Subcutaneous abdominal adipose tissue (tissue), 5 donors: ENCODE measurements at regions not wholly inside any gene's neighbourhood (a gene's known extent, or its start where the extent isn't known, plus 50 kb on each side); places are given as distances from the start of the nearest gene placed in this dataset.

ENCODE experiments used
- H3K27ac ChIP-seq: one replicate; pipeline ENCODE4 v1.7.0; 2013; ENCODE audit warnings: low read depth, mild to moderate bottlenecking, inconsistent platforms, low read length, moderate library complexity
- H3K27me3 ChIP-seq, 5 donors: one replicate each; pipeline ENCODE4 v1.7.0; 2013; ENCODE audit warnings: low read length in 5 of 5, inconsistent platforms in 1 of 5; ENCODE audit not compliant: control insufficient read depth in 5 of 5, insufficient read depth in 4 of 5
- H3K36me3 ChIP-seq, 5 donors: one replicate each; pipeline ENCODE4 v1.7.0; 2013; ENCODE audit warnings: low read length in 5 of 5; ENCODE audit not compliant: control insufficient read depth in 5 of 5, insufficient read depth in 5 of 5
- H3K4me1 ChIP-seq, 5 donors: one replicate each; pipeline ENCODE4 v1.7.0; 2013; ENCODE audit warnings: low read length in 5 of 5, mild to moderate bottlenecking in 3 of 5, moderate library complexity in 1 of 5; ENCODE audit not compliant: control insufficient read depth in 5 of 5, insufficient read depth in 5 of 5
- H3K4me3 ChIP-seq, 5 donors: one replicate each; pipeline ENCODE4 v1.7.0; 2013; ENCODE audit warnings: low read length in 5 of 5, low read depth in 1 of 5
- H3K9ac ChIP-seq, 5 donors: one replicate each; pipeline ENCODE4 v1.7.0; 2013; ENCODE audit warnings: low read length in 5 of 5, mild to moderate bottlenecking in 4 of 5, moderate library complexity in 3 of 5
- H3K9me3 ChIP-seq, 5 donors: one replicate each; pipeline ENCODE4 v1.7.0; 2013; ENCODE audit warnings: low read length in 5 of 5; ENCODE audit not compliant: control insufficient read depth in 5 of 5
- donor health status: healthy.
- donor health status: healthy.
- donor health status: healthy.
- donor health status: healthy.
- donor health status: healthy.

DNA sequence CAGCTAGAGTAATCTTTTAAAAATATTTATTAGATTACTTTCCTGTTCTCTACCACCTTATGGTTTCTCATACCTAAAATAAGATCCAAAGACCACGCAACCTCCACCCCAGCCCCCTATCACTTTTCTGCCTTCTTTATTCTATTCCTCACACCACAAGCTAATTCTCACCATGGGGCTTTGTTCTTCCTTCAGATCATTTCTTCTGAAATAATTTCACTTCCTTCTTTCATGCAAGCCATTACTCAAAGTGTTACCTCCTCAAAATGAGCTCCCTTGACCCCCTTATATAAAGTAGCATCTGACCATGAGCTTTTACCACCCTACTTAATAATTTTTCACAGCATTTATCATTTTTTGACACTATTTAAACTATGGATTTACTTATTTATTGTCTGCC is 233.2 kb upstream of the TMCO5A start:
- Histone ChIP-seq H3K9ac (no peak overlapping the region), H3K4me3 (no peak overlapping the region), H3K9me3 (no peaks in the 10 kb centered on the region), H3K4me1 (no peaks in the 10 kb centered on the region), H3K27ac (no peak overlapping the region), H3K36me3 (no peaks in the 10 kb centered on the region), H3K27me3 (no peaks in the 10 kb centered on the region)

DNA sequence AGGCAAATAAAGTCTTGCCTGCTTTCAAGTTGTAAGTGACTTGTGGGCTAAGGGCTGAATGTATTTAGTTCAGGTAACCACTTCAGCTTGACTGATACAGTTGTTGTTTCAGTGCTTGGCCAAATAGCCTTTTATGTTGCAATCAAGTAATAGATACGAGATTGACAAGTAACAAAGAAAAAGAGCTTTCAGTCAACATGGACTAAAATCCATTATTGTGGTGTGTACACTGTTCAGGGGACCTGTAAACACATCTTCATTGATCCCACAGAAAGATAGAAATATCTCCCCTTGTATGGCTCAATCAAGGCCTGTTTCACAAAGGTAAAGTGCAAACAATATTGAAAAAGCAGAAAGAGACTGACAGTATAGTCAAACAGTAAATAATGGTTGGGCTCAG is 224.8 kb upstream of the TMCO5A start:
- Histone ChIP-seq H3K4me1 (no peaks in the 10 kb centered on the region), H3K27ac (no peak overlapping the region), H3K27me3 (no peaks in the 10 kb centered on the region), H3K9ac (no peak overlapping the region), H3K36me3 (no peaks in the 10 kb centered on the region), H3K9me3 (no peaks in the 10 kb centered on the region), H3K4me3 (no peak overlapping the region)

DNA sequence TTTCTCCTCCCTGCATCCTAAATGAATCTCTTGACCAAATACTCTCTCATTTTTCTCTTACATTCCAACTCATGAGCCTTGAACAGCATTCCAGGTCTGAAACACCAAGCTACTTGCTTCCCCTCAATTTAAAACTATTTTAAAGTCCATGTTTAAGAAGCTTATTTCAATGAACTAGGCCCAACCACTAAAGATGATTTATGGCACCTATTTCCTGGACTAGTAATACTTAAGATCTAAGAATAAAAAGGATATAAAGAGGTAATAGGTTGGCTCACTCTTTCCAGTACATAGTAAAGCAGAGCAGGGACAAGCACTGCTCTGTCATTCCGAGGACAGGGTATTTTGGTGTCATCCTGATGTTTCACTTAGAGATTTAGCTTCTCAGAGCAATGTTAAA is 219.3 kb upstream of the TMCO5A start:
- no peaks in the 10 kb centered on the region for H3K9me3 ChIP-seq
- H3K27me3 ChIP-seq: no peaks in the 10 kb centered on the region
- no peaks in the 10 kb centered on the region for H3K36me3 ChIP-seq
- H3K4me3 ChIP-seq: no peak overlapping the region
- no peak overlapping the region for H3K27ac ChIP-seq
- no peaks in the 10 kb centered on the region for H3K4me1 ChIP-seq
- H3K9ac ChIP-seq: no peak overlapping the region

DNA sequence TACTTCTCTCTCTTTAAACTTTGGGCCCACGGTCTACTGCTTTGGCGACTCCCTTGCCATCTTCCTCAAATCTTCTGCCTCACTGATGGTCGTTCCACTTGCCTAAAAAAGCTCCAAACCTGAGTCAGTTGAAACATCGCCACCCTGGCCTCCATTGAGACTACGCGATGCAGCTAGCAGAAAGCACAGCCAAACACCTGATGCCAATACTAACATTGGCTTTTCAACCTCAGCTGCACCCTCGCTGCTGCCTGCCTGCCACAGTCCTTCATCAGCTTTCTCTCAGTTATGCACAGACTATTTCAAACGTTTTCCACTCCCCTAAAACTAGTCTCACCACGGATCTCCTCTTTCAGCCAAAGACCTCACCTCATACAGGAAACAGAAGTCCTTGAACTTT is 214.2 kb upstream of the TMCO5A start:
- H3K9me3 ChIP-seq: no peaks in the 10 kb centered on the region
- H3K4me1 ChIP-seq: no peaks in the 10 kb centered on the region
- no peak overlapping the region for H3K4me3 ChIP-seq
- no peak overlapping the region for H3K9ac ChIP-seq
- no peak overlapping the region for H3K27ac ChIP-seq
- no peaks in the 10 kb centered on the region for H3K36me3 ChIP-seq
- no peaks in the 10 kb centered on the region for H3K27me3 ChIP-seq

DNA sequence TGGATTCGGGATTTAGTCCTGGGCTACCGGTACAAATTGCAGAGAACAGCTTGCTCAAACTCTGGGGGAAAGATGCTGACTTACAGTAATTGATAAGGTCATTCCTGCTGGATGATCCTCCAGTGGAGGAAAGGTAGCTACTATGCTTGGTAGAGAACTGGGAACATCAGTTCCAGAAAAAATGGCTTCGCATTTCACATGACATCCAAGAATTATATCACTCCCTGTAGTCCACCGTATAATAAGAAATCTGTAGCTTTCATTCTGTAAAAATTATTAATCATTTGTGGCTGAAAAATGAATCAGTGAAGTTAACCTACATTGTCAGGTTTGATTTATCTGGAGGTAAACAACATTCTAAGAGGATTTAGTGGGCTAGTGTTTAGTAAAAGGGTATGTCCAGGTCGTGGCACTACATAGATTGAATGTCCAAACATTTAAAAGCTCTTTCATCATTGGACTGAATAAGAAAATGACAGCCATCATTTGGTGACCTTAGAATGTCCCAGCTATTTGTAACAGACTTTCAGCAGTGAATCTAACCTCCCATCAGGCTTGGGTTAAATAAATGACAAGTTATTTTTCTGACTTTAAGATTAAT is 203.2 kb upstream of the TMCO5A start:
- H3K9me3 ChIP-seq: no peaks in the 10 kb centered on the region
- peaks cover 0 to 3% (median 0%) of the 10 kb centered on the region in 5 donors for H3K27me3 ChIP-seq
- H3K9ac ChIP-seq: no peak overlapping the region
- no peaks in the 10 kb centered on the region for H3K4me1 ChIP-seq
- no peaks in the 10 kb centered on the region for H3K36me3 ChIP-seq
- no peak overlapping the region for H3K27ac ChIP-seq
- H3K4me3 ChIP-seq: no peak overlapping the region

DNA sequence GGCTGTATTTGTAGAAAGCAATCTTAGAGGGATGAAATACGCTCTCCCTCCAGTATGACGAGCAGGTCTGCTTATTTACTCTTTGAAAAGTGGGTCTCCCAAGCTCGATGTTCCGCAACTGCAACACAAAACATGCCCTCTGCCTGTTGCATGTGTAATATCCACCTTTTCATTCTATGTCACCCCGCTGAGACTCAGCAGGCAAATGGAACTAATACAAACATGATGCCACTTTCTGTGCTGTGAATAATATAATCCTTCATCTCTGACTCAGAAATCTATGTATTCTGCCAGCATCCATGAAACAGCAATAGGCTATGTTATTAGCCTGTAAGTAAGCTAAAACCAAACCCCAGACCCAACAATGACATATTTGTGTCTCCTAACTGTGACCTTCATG is 200.8 kb upstream of the TMCO5A start:
- H3K36me3 ChIP-seq: no peaks in the 10 kb centered on the region
- H3K9ac ChIP-seq: no peak overlapping the region
- H3K27me3 ChIP-seq: peaks cover 0 to 3% (median 0%) of the 10 kb centered on the region in 5 donors
- H3K27ac ChIP-seq: no peak overlapping the region
- H3K9me3 ChIP-seq: no peaks in the 10 kb centered on the region
- H3K4me3 ChIP-seq: no peak overlapping the region
- no peaks in the 10 kb centered on the region for H3K4me1 ChIP-seq

DNA sequence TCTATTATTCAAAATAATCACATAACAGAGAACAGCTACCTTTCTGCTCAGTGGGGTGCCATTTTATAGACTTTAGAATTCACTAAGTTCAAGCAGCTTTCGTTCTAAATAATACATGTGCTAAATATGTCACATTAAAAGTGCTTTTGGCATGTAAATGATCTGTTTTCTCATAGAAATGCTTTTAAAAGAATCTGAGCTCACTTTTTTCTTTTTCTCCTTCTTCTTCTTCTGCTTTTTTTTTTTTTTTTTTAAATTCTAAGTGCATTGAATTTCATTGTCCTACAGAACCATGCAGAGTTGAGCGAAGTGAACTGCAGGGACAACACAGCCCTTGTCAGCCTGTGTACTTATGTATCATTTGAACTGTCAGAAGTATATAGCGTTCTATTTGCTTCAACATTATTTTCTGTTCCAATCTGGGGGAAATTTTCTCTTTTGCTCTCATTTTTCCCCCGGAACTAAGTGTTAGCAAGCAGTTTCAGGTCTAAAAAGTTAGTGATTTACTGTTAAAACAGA is 193.8 kb upstream of the TMCO5A start:
- no peaks in the 10 kb centered on the region for H3K36me3 ChIP-seq
- H3K4me3 ChIP-seq: no peak overlapping the region
- H3K9ac ChIP-seq: no peak overlapping the region
- H3K27me3 ChIP-seq: no peaks in the 10 kb centered on the region
- peaks cover 0 to 6% (median 0%) of the 10 kb centered on the region in 5 donors for H3K9me3 ChIP-seq
- H3K27ac ChIP-seq: no peak overlapping the region
- no peaks in the 10 kb centered on the region for H3K4me1 ChIP-seq

DNA sequence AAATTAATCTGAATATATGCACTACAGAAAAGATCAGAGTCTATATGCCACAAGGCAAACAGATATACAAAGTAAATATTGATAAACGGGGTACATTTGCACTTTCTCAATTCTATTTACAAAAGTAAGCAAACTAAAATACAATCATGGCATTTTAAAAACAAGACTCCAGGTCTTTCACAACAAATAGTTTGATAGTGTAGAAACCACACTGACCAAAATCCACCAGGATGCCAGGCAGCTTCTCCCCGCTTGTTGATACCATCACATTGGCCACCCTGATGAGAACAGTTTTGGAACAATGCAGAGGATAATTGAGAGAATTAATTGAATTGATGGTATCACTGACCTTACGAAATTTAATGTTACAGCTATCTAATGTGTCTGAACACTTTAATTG is 190.6 kb upstream of the TMCO5A start:
- H3K9ac ChIP-seq: no peak overlapping the region
- H3K36me3 ChIP-seq: no peaks in the 10 kb centered on the region
- no peaks in the 10 kb centered on the region for H3K27me3 ChIP-seq
- peaks cover 0 to 8% (median 3%) of the 10 kb centered on the region in 5 donors for H3K9me3 ChIP-seq
- no peaks in the 10 kb centered on the region for H3K4me1 ChIP-seq
- H3K27ac ChIP-seq: no peak overlapping the region
- no peak overlapping the region for H3K4me3 ChIP-seq

DNA sequence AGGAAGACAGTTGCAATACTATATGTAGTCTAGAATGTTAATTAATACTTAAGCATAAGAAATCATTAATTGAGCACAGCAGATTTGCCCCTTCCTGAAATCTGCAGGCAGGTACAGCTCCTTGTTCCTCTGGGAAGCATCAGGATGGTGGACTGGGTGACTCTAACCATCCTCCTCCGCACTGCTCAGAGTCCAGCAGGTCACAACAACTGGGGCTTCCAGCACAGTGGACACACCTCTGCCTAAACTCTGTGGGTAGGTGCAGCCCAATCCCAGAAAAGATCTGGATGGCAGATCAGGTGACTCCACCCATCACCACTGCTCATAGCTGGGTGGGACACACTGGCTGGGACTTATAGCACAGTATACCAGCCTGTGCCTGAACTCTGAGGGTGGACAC is 189.9 kb upstream of the TMCO5A start:
- Histone ChIP-seq H3K9me3 (peaks cover 0 to 10% (median 7%) of the 10 kb centered on the region in 5 donors), H3K4me1 (no peaks in the 10 kb centered on the region), H3K4me3 (no peak overlapping the region), H3K9ac (no peak overlapping the region), H3K27ac (no peak overlapping the region), H3K27me3 (no peaks in the 10 kb centered on the region), H3K36me3 (no peaks in the 10 kb centered on the region)

DNA sequence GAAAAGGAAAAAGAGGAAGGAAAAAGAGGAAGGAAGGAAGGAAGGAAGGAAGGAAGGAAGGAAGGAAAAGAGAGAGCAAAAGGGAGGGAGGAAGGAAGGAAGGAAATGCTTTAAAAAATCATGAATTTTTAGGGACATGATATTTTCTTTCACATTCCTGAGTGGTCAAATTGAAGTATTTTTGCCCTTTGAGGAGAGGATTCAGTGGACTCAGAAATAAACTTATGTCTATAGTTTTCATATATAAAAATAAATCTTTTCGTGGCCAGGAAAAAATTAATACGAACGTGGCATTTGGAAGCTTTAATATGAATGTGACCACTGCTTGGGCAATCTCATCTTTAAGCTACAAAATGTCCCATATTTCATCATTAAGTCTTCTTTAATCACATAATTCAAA is 183.0 kb upstream of the TMCO5A start:
- Histone ChIP-seq H3K27ac (no peak overlapping the region), H3K27me3 (no peaks in the 10 kb centered on the region), H3K4me1 (no peaks in the 10 kb centered on the region), H3K4me3 (no peak overlapping the region), H3K9ac (no peak overlapping the region), H3K9me3 (peaks cover 0 to 10% (median 2%) of the 10 kb centered on the region in 5 donors), H3K36me3 (no peaks in the 10 kb centered on the region)
